ENCODE measurements at regions not wholly inside any gene's neighbourhood (a gene's known extent, or its start where the extent isn't known, plus 50 kb on each side); places are given as distances from the start of the nearest gene placed in this dataset.

DNA sequence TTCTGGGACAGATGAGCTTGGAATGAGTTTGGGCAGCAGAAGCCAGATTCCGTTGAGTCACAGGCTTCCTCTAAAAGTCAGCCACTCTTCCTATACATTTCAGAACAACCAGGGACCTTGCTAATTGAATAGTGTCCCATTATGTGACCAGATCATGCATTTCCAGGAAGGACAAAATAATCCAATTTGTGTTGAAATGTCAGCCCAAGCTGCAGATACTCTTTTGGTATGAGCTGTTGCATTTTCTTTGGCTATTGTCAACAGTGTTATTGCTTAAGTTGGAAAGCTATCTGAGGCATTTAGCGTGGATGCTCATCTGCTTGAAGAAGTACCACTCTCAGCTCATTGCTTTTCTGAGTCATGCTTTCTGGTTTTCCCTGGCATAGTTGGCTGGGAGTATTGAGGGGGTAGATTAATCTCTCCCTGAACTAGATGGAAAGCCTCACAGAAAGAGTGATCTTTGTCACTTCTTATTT, 223.7 kb upstream of the HABP2 start:
- H3K36me3 Mint-ChIP-seq = peaks cover 0 to under 1% of the 10 kb centered on the region in 2 donors
- H3K79me2 ChIP-seq (ENCODE audit: insufficient read depth, low read length) = no peaks in the 10 kb centered on the region
- no peaks in the 10 kb centered on the region for H3K27me3 ChIP-seq (ENCODE audit: control insufficient read depth in 2 of 2, insufficient read depth in 2 of 2, low read length in 2 of 2)
- peaks cover 16 to 17% of the 10 kb centered on the region in 2 donors for H3K4me1 ChIP-seq (ENCODE audit: control insufficient read depth in 1 of 2, insufficient read depth in 2 of 2, low read length in 2 of 2)
- H3K36me3 ChIP-seq (replicated peaks in 1 of 2; ENCODE audit: control insufficient read depth in 1 of 2, insufficient read depth in 2 of 2, low read length in 2 of 2) = no peaks in the 10 kb centered on the region
- no peaks in the 10 kb centered on the region for H4K20me1 ChIP-seq (ENCODE audit: insufficient read depth, low read length)
- no peak overlapping the region for H3K4me2 ChIP-seq (replicated peaks; ENCODE audit: extremely low read depth, low read length, poor library complexity, severe bottlenecking)
- no peak for DNase-seq
- H3K27me3 Mint-ChIP-seq (ENCODE audit: low read depth in 3 of 3) = peaks cover 0 to 3% (median 0%) of the 10 kb centered on the region in 3 donors
- no peak overlapping the region for H3K9ac ChIP-seq (ENCODE audit: insufficient read depth, low read length, poor library complexity, severe bottlenecking)
- no CpG with 5 or more reads among the region's 2 CpGs for WGBS (ENCODE audit: insufficient coverage)
- H3K27ac Mint-ChIP-seq = no peak overlapping the region
- no peak overlapping the region for H3K4me3 ChIP-seq (replicated peaks in 1 of 3; ENCODE audit: low read depth in 2 of 3, low read length in 3 of 3)
- H3K4me3 Mint-ChIP-seq = no peak overlapping the region
- H3K9me3 ChIP-seq (replicated peaks in 1 of 2; ENCODE audit: control insufficient read depth in 1 of 2, insufficient read depth in 1 of 2, low read length in 2 of 2) = no peaks in the 10 kb centered on the region
- peaks cover 20% of the 10 kb centered on the region for H3K4me1 Mint-ChIP-seq
- TF ChIP-seq, protein P1, sequence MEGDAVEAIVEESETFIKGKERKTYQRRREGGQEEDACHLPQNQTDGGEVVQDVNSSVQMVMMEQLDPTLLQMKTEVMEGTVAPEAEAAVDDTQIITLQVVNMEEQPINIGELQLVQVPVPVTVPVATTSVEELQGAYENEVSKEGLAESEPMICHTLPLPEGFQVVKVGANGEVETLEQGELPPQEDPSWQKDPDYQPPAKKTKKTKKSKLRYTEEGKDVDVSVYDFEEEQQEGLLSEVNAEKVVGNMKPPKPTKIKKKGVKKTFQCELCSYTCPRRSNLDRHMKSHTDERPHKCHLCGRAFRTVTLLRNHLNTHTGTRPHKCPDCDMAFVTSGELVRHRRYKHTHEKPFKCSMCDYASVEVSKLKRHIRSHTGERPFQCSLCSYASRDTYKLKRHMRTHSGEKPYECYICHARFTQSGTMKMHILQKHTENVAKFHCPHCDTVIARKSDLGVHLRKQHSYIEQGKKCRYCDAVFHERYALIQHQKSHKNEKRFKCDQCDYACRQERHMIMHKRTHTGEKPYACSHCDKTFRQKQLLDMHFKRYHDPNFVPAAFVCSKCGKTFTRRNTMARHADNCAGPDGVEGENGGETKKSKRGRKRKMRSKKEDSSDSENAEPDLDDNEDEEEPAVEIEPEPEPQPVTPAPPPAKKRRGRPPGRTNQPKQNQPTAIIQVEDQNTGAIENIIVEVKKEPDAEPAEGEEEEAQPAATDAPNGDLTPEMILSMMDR (IDR thresholded peaks at IDR 0.05) = no peak
- H2AFZ ChIP-seq (ENCODE audit: insufficient read depth, low read depth, low read length, poor library complexity, severe bottlenecking) = no peak overlapping the region
- intact Hi-C loops (cut with micrococcal nuclease) = loop anchor here (5.0 to 10.0 kb wide), 2 partner anchors 54 to 57 kb away; no protein-coding TSS in a partner anchor
- peaks cover 0 to 5% (median 2%) of the 10 kb centered on the region in 7 donors for H3K9me3 Mint-ChIP-seq
- no peak overlapping the region for H3K27ac ChIP-seq (ENCODE audit: low read depth in 1 of 2, low read length in 2 of 2)

DNA sequence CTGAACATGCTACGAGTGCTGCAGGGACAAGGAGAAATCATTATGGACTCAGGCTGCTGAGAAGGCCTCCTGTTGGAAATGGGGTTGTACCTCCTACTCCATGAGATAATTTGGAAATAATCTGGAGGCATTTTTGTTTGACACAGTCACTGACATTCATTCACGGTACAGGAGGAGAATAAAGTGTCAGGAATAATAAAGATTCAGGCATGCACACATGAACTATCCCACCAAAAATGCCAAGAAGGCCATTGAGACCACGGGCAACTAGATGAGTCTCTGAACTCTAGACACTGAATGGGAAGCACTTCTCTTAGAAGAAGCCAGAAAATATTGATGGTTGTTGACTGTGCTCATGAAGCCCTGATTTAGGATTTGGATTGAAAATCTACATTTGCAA, 220.9 kb upstream of the HABP2 start:
- H3K4me1 ChIP-seq (ENCODE audit: control insufficient read depth in 1 of 2, insufficient read depth in 2 of 2, low read length in 2 of 2) = peaks cover 0 to 1% of the 10 kb centered on the region in 2 donors
- no peaks in the 10 kb centered on the region for H3K27me3 ChIP-seq (ENCODE audit: control insufficient read depth in 2 of 2, insufficient read depth in 2 of 2, low read length in 2 of 2)
- no peak overlapping the region for H3K27ac Mint-ChIP-seq
- peaks cover 6% of the 10 kb centered on the region for H3K4me1 Mint-ChIP-seq
- WGBS (ENCODE audit: insufficient coverage) = no CpG with 5 or more reads among the region's 3 CpGs
- H3K4me3 Mint-ChIP-seq = no peak overlapping the region
- no peaks in the 10 kb centered on the region for H3K36me3 Mint-ChIP-seq
- no peak overlapping the region for H3K9ac ChIP-seq (ENCODE audit: insufficient read depth, low read length, poor library complexity, severe bottlenecking)
- no peak overlapping the region for H3K4me2 ChIP-seq (replicated peaks; ENCODE audit: extremely low read depth, low read length, poor library complexity, severe bottlenecking)
- TF ChIP-seq, protein P1 (IDR thresholded peaks at IDR 0.05) = no peak
- H3K9me3 Mint-ChIP-seq = peaks cover 0 to 7% (median 4%) of the 10 kb centered on the region in 7 donors
- H2AFZ ChIP-seq (ENCODE audit: insufficient read depth, low read depth, low read length, poor library complexity, severe bottlenecking) = no peak overlapping the region
- no peak for DNase-seq
- no peaks in the 10 kb centered on the region for H3K9me3 ChIP-seq (replicated peaks in 1 of 2; ENCODE audit: control insufficient read depth in 1 of 2, insufficient read depth in 1 of 2, low read length in 2 of 2)
- no peaks in the 10 kb centered on the region for H4K20me1 ChIP-seq (ENCODE audit: insufficient read depth, low read length)
- no peak overlapping the region for H3K4me3 ChIP-seq (replicated peaks in 1 of 3; ENCODE audit: low read depth in 2 of 3, low read length in 3 of 3)
- H3K79me2 ChIP-seq (ENCODE audit: insufficient read depth, low read length) = no peaks in the 10 kb centered on the region
- peaks cover 1 to 3% (median 1%) of the 10 kb centered on the region in 3 donors for H3K27me3 Mint-ChIP-seq (ENCODE audit: low read depth in 3 of 3)
- H3K27ac ChIP-seq (ENCODE audit: low read depth in 1 of 2, low read length in 2 of 2) = no peak overlapping the region
- intact Hi-C loops (cut with micrococcal nuclease) = no loop called here
- no peaks in the 10 kb centered on the region for H3K36me3 ChIP-seq (replicated peaks in 1 of 2; ENCODE audit: control insufficient read depth in 1 of 2, insufficient read depth in 2 of 2, low read length in 2 of 2)

Measured in CD14-positive monocyte (primary cell).